GM10266 (cell line): ENCODE measurements at regions not wholly inside any gene's neighbourhood (a gene's known extent, or its start where the extent isn't known, plus 50 kb on each side); places are given as distances from the start of the nearest gene placed in this dataset.

Source experiments
- DNase-seq: peaks from one replicate; pipeline ENCODE4 v3.0.0; 2012; ENCODE audit errors: extremely low spot score
- TF ChIP-seq, protein P1 (sequence below): IDR thresholded peaks from 2 replicates; pipeline ENCODE4 v1.5.1; 2012; ENCODE audit warnings: mild to moderate bottlenecking, low read depth; ENCODE audit not compliant: control insufficient read depth, insufficient read depth; ENCODE audit errors: missing control alignments

DNA sequence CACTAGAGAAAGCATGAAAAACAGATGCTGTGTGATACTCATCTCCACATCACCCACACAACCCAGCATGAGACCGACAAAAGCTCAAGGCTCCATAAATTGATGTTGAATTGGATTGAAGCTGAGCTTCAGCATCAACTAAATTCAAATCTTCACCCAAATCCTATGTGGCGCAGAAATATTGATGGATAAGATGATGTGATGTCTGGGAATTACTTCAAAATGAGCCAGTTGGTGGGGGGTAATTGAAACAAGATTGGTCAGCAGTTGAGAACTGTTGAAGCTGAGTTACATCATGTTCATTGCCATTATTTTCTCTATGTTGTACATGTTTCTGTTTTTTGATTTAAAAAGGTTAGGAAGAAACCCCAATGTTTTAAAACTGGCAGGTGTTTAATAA is 166.5 kb upstream of the STS start:
- TF ChIP-seq, protein P1, sequence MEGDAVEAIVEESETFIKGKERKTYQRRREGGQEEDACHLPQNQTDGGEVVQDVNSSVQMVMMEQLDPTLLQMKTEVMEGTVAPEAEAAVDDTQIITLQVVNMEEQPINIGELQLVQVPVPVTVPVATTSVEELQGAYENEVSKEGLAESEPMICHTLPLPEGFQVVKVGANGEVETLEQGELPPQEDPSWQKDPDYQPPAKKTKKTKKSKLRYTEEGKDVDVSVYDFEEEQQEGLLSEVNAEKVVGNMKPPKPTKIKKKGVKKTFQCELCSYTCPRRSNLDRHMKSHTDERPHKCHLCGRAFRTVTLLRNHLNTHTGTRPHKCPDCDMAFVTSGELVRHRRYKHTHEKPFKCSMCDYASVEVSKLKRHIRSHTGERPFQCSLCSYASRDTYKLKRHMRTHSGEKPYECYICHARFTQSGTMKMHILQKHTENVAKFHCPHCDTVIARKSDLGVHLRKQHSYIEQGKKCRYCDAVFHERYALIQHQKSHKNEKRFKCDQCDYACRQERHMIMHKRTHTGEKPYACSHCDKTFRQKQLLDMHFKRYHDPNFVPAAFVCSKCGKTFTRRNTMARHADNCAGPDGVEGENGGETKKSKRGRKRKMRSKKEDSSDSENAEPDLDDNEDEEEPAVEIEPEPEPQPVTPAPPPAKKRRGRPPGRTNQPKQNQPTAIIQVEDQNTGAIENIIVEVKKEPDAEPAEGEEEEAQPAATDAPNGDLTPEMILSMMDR, result no peak
- no peak for DNase-seq

DNA sequence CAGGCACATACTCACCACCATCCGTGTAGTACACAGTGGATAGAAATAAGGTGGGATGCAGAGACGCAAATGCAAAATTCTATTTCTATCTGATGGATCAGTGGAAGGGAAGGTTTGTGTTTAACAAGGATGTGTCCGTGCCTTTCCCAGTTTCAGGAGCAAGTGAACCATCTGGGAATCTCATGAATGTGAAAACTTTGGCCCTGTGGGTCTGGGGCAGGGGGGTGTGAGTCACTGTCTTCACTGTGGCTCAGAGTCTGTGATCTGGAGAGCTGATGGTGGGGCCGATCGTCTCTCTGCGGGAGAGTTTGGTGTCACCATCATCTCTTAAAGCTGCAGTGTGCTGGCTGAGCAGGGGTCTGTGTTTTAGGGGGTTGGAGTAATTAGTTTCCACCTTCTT is 179.3 kb upstream of the STS start:
- TF ChIP-seq, protein P1, result no peak
- DNase-seq, result no peak

DNA sequence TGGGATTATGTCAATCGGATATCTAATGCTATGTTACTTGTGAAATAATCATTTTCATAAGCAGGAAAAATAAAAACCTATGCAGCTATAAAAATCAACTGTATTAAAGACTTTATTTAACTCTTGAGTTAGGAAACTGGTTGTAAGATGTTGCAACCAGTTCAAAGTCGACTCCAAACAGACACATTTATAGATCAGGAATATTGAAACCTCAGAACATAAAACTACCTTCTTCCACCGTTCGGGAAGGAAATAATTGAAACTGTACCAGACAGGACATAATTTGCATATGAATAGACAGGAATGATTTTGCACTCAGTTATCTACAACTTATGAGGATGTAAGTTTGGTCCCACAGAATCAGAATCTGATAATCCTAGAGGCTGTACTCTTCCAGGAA is 181.8 kb upstream of the STS start:
- TF ChIP-seq, protein P1, result no peak
- DNase-seq, result no peak

DNA sequence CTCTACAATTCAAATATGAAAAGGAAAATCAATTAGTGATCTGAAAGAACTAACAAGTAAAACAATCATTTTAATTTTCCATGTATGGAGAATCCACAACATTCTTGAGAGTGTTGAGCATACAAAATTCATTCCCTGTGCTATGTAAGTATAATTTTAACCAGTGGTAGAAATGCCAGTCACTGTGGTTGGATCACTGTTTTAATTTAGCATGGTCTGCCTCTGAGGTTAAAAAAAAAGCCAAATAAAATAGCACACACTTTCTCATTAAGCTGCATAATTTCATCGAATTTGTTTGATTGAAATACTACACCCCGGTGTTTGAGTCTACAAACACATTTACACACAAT is 185.5 kb upstream of the STS start:
- DNase-seq, result no peak

DNA sequence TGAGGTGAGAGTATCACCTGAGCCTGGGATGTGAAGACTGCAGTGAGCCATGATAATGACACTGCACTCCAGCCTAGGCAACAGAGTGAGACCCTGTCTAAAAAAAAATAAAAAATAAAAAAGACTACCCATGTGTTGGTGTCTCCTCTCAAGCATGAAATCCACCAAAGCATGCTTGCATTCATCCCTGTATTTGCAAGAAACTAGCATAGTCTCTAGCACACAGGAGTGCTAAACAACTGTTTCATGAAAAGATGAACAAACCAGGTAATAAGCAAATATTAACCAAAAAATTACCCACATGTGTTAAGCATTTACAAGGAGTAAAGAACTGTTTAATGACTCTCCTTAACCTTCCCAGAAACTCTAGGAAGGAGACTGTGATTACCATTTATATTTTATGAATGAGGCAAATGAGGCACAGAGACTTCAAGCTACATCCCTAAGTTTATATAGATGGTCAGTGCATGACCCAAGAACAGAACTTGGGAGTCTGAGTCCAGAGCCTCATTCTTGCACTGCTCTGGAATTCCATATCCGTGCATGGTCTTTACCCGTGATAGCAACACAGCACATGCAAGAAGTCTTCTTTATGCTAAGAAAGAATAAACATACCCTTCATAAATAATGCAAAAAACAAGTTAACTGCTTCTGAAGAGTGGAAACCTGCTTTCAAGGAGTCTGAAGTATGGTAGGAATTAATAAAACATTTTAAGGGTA is 186.1 kb upstream of the STS start:
- DNase-seq, result no peak
- TF ChIP-seq, protein P1, result no peak

More for the DNA sequence above, 185.5 kb upstream of the STS start:
- TF ChIP-seq, protein P1, result no peak

DNA sequence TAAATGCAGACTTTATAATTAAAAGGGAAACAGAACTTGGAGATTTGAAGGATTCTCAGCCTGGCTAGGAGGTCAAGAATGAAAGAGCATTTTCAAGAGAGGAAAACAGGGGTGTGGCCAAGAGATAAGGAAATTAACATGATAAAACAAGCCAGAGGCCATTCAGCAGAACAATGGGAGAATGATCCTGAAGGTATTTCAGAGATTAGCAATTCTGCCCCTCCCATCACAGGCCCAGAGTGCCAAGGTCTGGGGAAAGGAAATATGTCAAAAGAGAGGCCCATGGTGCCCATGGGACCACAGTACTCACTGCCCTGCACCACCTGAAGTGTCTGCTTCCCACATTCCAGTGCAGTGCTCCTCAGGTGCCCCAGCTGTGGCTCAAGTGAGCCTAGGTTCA is 188.5 kb upstream of the STS start:
- TF ChIP-seq, protein P1, result no peak
- DNase-seq, result no peak

DNA sequence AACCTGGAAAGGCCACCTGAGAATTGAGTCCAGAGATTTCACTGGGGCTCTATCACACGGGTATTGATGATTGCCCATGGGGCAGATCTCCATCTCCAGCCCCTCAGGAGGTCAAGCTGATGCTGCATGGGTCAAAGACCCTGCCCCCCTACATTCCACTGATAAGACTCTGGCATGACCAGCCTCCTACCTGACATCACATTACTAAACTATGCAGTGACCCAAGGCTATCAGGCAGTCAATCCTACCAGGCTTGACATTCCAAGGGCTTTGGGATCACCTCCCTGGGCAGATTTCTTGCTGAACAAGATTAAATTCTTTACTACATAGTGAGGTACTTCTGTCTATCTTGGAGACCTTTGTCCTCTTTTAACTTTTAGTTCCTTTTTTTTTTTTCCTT is 192.7 kb upstream of the STS start:
- TF ChIP-seq, protein P1, result no peak
- DNase-seq, result no peak
